ENCODE measurements at regions not wholly inside any gene's neighbourhood (a gene's known extent, or its start where the extent isn't known, plus 50 kb on each side); places are given as distances from the start of the nearest gene placed in this dataset.

DNA sequence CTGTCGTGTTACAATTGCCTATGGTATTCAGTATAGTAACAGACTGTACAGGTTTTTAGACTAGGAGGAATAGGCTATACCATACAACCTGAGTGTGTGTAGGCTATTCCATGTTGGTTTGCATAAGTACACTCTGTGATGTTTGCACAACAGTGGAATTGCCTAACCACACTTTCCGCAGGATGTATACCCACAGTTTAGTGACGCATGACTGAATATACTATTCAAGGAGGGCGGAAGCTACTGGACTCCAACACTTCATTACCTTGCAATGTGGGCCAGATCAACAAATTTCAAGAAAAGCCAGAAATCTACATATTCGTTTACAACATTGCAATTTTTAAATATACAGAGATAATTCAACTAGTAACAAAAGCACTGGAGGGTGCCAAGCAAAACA lies 317.2 kb downstream of the PDGFC start:
- in situ Hi-C loops (cut with MboI; ENCODE audit: low sequenced_read_pairs in 4 of 4) (no loop called here), intact Hi-C loops (cut with DNase I; ENCODE audit: low total_unique reads) (no loop called here)
- Histone ChIP-seq H3K27ac (no peak overlapping the region), H3K36me3 (no peaks in the 10 kb centered on the region), H3K4me1 (no peaks in the 10 kb centered on the region), H3K27me3 (no peaks in the 10 kb centered on the region), H3K4me3 (no peak overlapping the region), H3K9me3 (peaks cover 0 to 3% (median 0%) of the 10 kb centered on the region in 3 donors)
- DNase-seq: no peak
- TF ChIP-seq, protein P1, sequence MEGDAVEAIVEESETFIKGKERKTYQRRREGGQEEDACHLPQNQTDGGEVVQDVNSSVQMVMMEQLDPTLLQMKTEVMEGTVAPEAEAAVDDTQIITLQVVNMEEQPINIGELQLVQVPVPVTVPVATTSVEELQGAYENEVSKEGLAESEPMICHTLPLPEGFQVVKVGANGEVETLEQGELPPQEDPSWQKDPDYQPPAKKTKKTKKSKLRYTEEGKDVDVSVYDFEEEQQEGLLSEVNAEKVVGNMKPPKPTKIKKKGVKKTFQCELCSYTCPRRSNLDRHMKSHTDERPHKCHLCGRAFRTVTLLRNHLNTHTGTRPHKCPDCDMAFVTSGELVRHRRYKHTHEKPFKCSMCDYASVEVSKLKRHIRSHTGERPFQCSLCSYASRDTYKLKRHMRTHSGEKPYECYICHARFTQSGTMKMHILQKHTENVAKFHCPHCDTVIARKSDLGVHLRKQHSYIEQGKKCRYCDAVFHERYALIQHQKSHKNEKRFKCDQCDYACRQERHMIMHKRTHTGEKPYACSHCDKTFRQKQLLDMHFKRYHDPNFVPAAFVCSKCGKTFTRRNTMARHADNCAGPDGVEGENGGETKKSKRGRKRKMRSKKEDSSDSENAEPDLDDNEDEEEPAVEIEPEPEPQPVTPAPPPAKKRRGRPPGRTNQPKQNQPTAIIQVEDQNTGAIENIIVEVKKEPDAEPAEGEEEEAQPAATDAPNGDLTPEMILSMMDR (IDR thresholded peaks at IDR 0.05 in 4 of 5, conservative IDR thresholded peaks at IDR 0.05 in 1 of 5): no peak
- TF ChIP-seq POLR2A (IDR thresholded peaks at IDR 0.05): no peak
- ATAC-seq: no peak

DNA sequence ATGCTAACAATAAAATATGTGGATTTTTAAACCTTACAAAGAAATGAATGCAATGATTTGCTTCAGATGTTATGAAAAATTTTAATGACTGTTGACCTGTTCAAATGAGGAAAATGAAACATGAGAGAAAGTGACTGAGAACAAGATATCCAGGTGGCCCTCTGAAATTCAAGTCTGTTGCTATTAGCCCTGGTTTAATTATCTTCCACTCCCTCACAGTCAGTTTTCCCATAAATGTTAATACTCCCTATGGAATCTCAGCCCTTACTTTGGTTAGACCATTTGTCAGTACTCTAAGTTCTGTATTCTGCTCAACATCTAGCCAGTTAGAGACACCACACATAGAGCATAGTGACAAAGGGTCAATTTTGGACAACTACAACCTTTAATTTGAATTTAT lies 327.8 kb downstream of the PDGFC start:
- intact Hi-C loops (cut with DNase I; ENCODE audit: low total_unique reads): no loop called here
- Histone ChIP-seq H3K27ac (no peak overlapping the region), H3K9me3 (no peaks in the 10 kb centered on the region)

GRCh38 chr4:156642161-156642560 lies 329.4 kb downstream of the PDGFC start:
- no peak for ATAC-seq
- no peak for TF ChIP-seq POLR2A (IDR thresholded peaks at IDR 0.05)
- TF ChIP-seq, protein P1 (IDR thresholded peaks at IDR 0.05 in 4 of 5, conservative IDR thresholded peaks at IDR 0.05 in 1 of 5): no peak
- in situ Hi-C loops (cut with MboI; ENCODE audit: low sequenced_read_pairs in 4 of 4): no loop called here

More for the DNA sequence above, 327.8 kb downstream of the PDGFC start:
- H3K27me3 ChIP-seq: no peaks in the 10 kb centered on the region
- no peaks in the 10 kb centered on the region for H3K36me3 ChIP-seq
- in situ Hi-C loops (cut with MboI; ENCODE audit: low sequenced_read_pairs in 4 of 4): no loop called here
- no peak overlapping the region for H3K4me3 ChIP-seq
- ATAC-seq: no peak
- TF ChIP-seq, protein P1 (IDR thresholded peaks at IDR 0.05 in 4 of 5, conservative IDR thresholded peaks at IDR 0.05 in 1 of 5): no peak
- TF ChIP-seq POLR2A (IDR thresholded peaks at IDR 0.05): no peak
- no peaks in the 10 kb centered on the region for H3K4me1 ChIP-seq
- no peak for DNase-seq

GRCh38 chr4:156638925-156639605 lies 332.5 kb downstream of the PDGFC start:
- DNase-seq (no peak), ATAC-seq (no peak)
- in situ Hi-C loops (cut with MboI; ENCODE audit: low sequenced_read_pairs in 4 of 4): no loop called here

More at GRCh38 chr4:156642161-156642560, 329.4 kb downstream of the PDGFC start:
- intact Hi-C loops (cut with DNase I; ENCODE audit: low total_unique reads): no loop called here
- no peak overlapping the region for H3K4me3 ChIP-seq
- H3K27ac ChIP-seq: no peak overlapping the region
- DNase-seq: no peak
- no peaks in the 10 kb centered on the region for H3K9me3 ChIP-seq
- H3K36me3 ChIP-seq: no peaks in the 10 kb centered on the region
- H3K27me3 ChIP-seq: no peaks in the 10 kb centered on the region
- H3K4me1 ChIP-seq: no peaks in the 10 kb centered on the region

GRCh38 chr4:156638334-156638733 lies 333.3 kb downstream of the PDGFC start:
- intact Hi-C loops (cut with DNase I; ENCODE audit: low total_unique reads): no loop called here
- in situ Hi-C loops (cut with MboI; ENCODE audit: low sequenced_read_pairs in 4 of 4): no loop called here
- no peak for DNase-seq
- no peak for ATAC-seq
- no peak for TF ChIP-seq POLR2A (IDR thresholded peaks at IDR 0.05)
- TF ChIP-seq, protein P1 (IDR thresholded peaks at IDR 0.05 in 4 of 5, conservative IDR thresholded peaks at IDR 0.05 in 1 of 5): no peak
- no peaks in the 10 kb centered on the region for H3K27me3 ChIP-seq
- H3K4me1 ChIP-seq: no peaks in the 10 kb centered on the region
- H3K27ac ChIP-seq: no peak overlapping the region
- no peaks in the 10 kb centered on the region for H3K9me3 ChIP-seq
- H3K36me3 ChIP-seq: no peaks in the 10 kb centered on the region
- no peak overlapping the region for H3K4me3 ChIP-seq

More at GRCh38 chr4:156638925-156639605, 332.5 kb downstream of the PDGFC start:
- TF ChIP-seq POLR2A (IDR thresholded peaks at IDR 0.05): no peak
- Histone ChIP-seq H3K4me3 (no peak overlapping the region), H3K9me3 (no peaks in the 10 kb centered on the region), H3K27me3 (no peaks in the 10 kb centered on the region), H3K4me1 (no peaks in the 10 kb centered on the region), H3K27ac (no peak overlapping the region), H3K36me3 (no peaks in the 10 kb centered on the region)
- intact Hi-C loops (cut with DNase I; ENCODE audit: low total_unique reads): no loop called here

All from gastrocnemius medialis (tissue), 4 donors.